ENCODE measurements at regions not wholly inside any gene's neighbourhood (a gene's known extent, or its start where the extent isn't known, plus 50 kb on each side); places are given as distances from the start of the nearest gene placed in this dataset.

GRCh38 chr2:105678346-105678745, 66.4 kb upstream of the NCK2 start:
- TF ChIP-seq POLR2A (IDR thresholded peaks at IDR 0.05; ENCODE audit: low read depth, low read length) (no peak), TAF1 (IDR thresholded peaks at IDR 0.05; ENCODE audit: low read depth, low read length) (no peak), POLR2AphosphoS5 (IDR thresholded peaks at IDR 0.05; ENCODE audit: low read depth, low read length) (no peak), SPI1 (IDR thresholded peaks at IDR 0.05; ENCODE audit: low read depth, low read length) (no peak), PAX5 (IDR thresholded peaks at IDR 0.05; ENCODE audit: insufficient read depth, low read length, severe bottlenecking) (no peak), POU2F2 (IDR thresholded peaks at IDR 0.05; ENCODE audit: low read depth, low read length) (no peak)
